ENCODE measurements at regions not wholly inside any gene's neighbourhood (a gene's known extent, or its start where the extent isn't known, plus 50 kb on each side); places are given as distances from the start of the nearest gene placed in this dataset.

DNA sequence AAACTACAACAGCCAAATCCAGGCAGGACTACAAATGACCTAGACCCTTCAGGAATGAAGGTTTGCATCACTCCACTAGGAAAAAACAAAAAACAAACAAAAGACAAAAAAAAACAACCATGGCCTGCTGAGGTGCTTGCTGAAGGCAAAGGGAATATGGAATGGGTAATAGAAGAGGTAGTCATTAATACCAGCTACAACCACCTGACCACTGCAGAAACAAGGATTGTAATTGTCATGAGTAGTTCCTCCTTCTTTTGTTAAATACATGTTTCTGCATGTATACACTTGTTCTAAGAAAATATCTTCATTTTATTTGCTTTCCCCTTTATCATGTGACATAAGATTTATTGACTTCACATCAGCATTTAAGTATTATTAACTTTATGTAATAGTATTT is 409.8 kb upstream of the GRID2 start:
- DNase-seq (ENCODE audit: low read depth, low spot score) (no peak), FAIRE-seq (no peak)
- Histone ChIP-seq H3K4me1 (ENCODE audit: control insufficient read depth, extremely low read depth, insufficient read depth, low read length) (no peaks in the 10 kb centered on the region), H2AFZ (ENCODE audit: control insufficient read depth, low read length) (no peak overlapping the region), H3K9ac (ENCODE audit: control insufficient read depth, extremely low read depth, insufficient read depth, low read length) (no peak overlapping the region), H3K36me3 (ENCODE audit: control insufficient read depth in 2 of 2, extremely low read depth in 1 of 2, insufficient read depth in 2 of 2, low read length in 2 of 2) (no peaks in the 10 kb centered on the region), H4K20me1 (ENCODE audit: control insufficient read depth, extremely low read depth, insufficient read depth, low read length) (no peaks in the 10 kb centered on the region), H3K27ac (ENCODE audit: control insufficient read depth, insufficient read depth, low read length) (no peak overlapping the region), H3K4me2 (ENCODE audit: control insufficient read depth, extremely low read depth, insufficient read depth, low read depth, low read length) (no peak overlapping the region), H3K9me3 (ENCODE audit: control insufficient read depth, low read depth, low read length) (no peaks in the 10 kb centered on the region), H3K27me3 (ENCODE audit: control insufficient read depth, extremely low read depth, insufficient read depth, low read length) (no peaks in the 10 kb centered on the region), H3K9me1 (ENCODE audit: control insufficient read depth, extremely low read depth, insufficient read depth, low read length) (no peaks in the 10 kb centered on the region), H3K4me3 (ENCODE audit: control insufficient read depth in 2 of 3, extremely low read depth in 1 of 3, insufficient read depth in 2 of 3, low read depth in 1 of 3, low read length in 3 of 3) (no peak overlapping the region), H3K79me2 (ENCODE audit: control insufficient read depth, insufficient read depth, low read length) (no peaks in the 10 kb centered on the region)
- TF ChIP-seq, protein P1, sequence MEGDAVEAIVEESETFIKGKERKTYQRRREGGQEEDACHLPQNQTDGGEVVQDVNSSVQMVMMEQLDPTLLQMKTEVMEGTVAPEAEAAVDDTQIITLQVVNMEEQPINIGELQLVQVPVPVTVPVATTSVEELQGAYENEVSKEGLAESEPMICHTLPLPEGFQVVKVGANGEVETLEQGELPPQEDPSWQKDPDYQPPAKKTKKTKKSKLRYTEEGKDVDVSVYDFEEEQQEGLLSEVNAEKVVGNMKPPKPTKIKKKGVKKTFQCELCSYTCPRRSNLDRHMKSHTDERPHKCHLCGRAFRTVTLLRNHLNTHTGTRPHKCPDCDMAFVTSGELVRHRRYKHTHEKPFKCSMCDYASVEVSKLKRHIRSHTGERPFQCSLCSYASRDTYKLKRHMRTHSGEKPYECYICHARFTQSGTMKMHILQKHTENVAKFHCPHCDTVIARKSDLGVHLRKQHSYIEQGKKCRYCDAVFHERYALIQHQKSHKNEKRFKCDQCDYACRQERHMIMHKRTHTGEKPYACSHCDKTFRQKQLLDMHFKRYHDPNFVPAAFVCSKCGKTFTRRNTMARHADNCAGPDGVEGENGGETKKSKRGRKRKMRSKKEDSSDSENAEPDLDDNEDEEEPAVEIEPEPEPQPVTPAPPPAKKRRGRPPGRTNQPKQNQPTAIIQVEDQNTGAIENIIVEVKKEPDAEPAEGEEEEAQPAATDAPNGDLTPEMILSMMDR (optimal IDR thresholded peaks at IDR 0.05 in 1 of 3, IDR thresholded peaks at IDR 0.05 in 1 of 3, conservative IDR thresholded peaks at IDR 0.05 in 1 of 3; ENCODE audit: extremely low read depth in 1 of 3, insufficient read depth in 2 of 3, low read length in 3 of 3): no peak
- TF ChIP-seq EZH2 (IDR thresholded peaks at IDR 0.05; ENCODE audit: low read length): no peak
- dilution Hi-C loops (cut with MboI; ENCODE audit: extremely low pct_ligation_motif_present, low sequenced_read_pairs): no loop called here

DNA sequence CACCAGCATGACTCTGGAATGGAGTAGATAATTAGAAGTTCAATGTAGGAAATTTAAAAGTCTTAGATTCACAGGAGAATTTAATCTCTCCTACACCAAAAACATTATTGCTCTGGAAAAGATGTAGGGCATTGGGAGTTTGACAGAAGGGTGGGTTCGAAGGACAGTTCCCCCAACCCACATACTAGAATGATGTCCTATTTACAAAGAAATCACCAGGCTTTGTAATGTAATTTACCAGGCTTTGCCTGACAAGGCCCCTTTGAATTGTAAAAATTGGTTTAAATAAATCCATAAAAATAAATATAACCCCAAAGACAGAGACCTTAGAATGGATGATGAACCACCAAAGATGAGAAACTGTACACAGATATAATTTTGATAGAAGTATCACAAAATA is 399.2 kb upstream of the GRID2 start:
- dilution Hi-C loops (cut with MboI; ENCODE audit: extremely low pct_ligation_motif_present, low sequenced_read_pairs): no loop called here
- Histone ChIP-seq H3K27ac (ENCODE audit: control insufficient read depth, insufficient read depth, low read length) (no peak overlapping the region), H4K20me1 (ENCODE audit: control insufficient read depth, extremely low read depth, insufficient read depth, low read length) (no peaks in the 10 kb centered on the region), H3K9ac (ENCODE audit: control insufficient read depth, extremely low read depth, insufficient read depth, low read length) (no peak overlapping the region), H3K4me2 (ENCODE audit: control insufficient read depth, extremely low read depth, insufficient read depth, low read depth, low read length) (no peak overlapping the region), H3K79me2 (ENCODE audit: control insufficient read depth, insufficient read depth, low read length) (no peaks in the 10 kb centered on the region), H3K9me3 (ENCODE audit: control insufficient read depth, low read depth, low read length) (no peaks in the 10 kb centered on the region), H2AFZ (ENCODE audit: control insufficient read depth, low read length) (no peak overlapping the region), H3K36me3 (ENCODE audit: control insufficient read depth in 2 of 2, extremely low read depth in 1 of 2, insufficient read depth in 2 of 2, low read length in 2 of 2) (no peaks in the 10 kb centered on the region), H3K4me1 (ENCODE audit: control insufficient read depth, extremely low read depth, insufficient read depth, low read length) (no peaks in the 10 kb centered on the region), H3K4me3 (ENCODE audit: control insufficient read depth in 2 of 3, extremely low read depth in 1 of 3, insufficient read depth in 2 of 3, low read depth in 1 of 3, low read length in 3 of 3) (no peak overlapping the region), H3K27me3 (ENCODE audit: control insufficient read depth, extremely low read depth, insufficient read depth, low read length) (no peaks in the 10 kb centered on the region), H3K9me1 (ENCODE audit: control insufficient read depth, extremely low read depth, insufficient read depth, low read length) (no peaks in the 10 kb centered on the region)
- DNase-seq (ENCODE audit: low read depth, low spot score): no peak
- FAIRE-seq: no peak
- no peak for TF ChIP-seq EZH2 (IDR thresholded peaks at IDR 0.05; ENCODE audit: low read length)
- TF ChIP-seq, protein P1 (optimal IDR thresholded peaks at IDR 0.05 in 1 of 3, IDR thresholded peaks at IDR 0.05 in 1 of 3, conservative IDR thresholded peaks at IDR 0.05 in 1 of 3; ENCODE audit: extremely low read depth in 1 of 3, insufficient read depth in 2 of 3, low read length in 3 of 3): no peak
